ENCODE measurements at regions not wholly inside any gene's neighbourhood (a gene's known extent, or its start where the extent isn't known, plus 50 kb on each side); places are given as distances from the start of the nearest gene placed in this dataset.

DNA sequence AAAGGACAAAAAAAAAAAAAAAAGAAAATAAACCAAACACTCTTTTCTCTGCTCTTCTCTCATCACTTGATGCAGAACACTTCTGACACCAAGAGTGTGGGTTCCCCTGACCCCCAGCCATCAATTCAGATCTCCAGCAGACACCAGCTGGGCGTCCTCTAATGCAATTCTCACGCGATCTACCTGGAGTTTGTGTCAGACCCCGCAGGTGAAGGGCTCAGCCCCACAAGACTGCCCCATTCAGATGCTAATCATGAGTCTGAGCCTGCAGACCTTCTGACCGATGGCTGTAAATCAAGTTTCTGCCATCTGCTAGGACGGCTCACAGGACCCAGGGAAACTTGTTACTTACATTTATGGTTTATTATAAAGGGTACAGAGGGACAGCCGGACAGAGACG, 133.6 kb upstream of the C1orf174 start:
- TF ChIP-seq, protein P1, sequence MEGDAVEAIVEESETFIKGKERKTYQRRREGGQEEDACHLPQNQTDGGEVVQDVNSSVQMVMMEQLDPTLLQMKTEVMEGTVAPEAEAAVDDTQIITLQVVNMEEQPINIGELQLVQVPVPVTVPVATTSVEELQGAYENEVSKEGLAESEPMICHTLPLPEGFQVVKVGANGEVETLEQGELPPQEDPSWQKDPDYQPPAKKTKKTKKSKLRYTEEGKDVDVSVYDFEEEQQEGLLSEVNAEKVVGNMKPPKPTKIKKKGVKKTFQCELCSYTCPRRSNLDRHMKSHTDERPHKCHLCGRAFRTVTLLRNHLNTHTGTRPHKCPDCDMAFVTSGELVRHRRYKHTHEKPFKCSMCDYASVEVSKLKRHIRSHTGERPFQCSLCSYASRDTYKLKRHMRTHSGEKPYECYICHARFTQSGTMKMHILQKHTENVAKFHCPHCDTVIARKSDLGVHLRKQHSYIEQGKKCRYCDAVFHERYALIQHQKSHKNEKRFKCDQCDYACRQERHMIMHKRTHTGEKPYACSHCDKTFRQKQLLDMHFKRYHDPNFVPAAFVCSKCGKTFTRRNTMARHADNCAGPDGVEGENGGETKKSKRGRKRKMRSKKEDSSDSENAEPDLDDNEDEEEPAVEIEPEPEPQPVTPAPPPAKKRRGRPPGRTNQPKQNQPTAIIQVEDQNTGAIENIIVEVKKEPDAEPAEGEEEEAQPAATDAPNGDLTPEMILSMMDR (IDR thresholded peaks at IDR 0.05; ENCODE audit: insufficient read depth, low read length, poor library complexity, severe bottlenecking) = no peak
- no peak for DNase-seq (ENCODE audit: extremely low read depth, insufficient read length)
- no peaks in the 10 kb centered on the region; the same call in 1 of the 2 replicates for H3K27me3 ChIP-seq (replicated peaks; ENCODE audit: control insufficient read depth, insufficient read depth, low read length)
- H3K4me3 ChIP-seq (replicated peaks; ENCODE audit: low read depth, low read length) = no peak overlapping the region
- H3K36me3 ChIP-seq (ENCODE audit: control insufficient read depth, insufficient read depth, low read length) = no peaks in the 10 kb centered on the region

DNA sequence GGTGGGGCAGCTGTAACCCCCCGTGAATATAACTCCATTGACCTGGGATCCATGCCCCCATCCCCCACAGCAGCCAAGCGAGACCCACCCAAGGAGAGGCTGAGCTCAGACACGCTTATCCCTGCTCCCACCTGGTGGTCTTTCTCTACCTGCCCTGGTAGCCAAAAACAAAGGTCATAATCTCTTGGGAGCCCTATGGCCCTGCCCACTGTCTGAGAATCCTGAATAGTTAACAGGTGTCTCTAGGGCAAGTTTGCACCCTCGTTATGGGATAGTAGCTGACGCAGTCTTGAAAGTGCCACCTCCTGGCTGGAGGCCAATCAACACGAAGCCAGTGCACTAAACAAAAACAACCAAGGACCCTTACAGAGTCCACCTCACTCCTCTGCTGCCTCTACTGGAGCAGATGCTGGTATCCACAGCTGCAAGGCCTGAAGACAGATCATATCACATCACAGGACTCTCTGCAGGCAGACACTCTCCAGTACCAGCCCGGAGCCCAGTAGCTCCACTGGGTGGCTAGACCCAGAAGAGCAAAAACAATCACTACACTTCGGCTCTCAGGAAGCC, 134.3 kb upstream of the C1orf174 start:
- no peak for DNase-seq (ENCODE audit: extremely low read depth, insufficient read length)
- no peaks in the 10 kb centered on the region for H3K27me3 ChIP-seq (replicated peaks; ENCODE audit: control insufficient read depth, insufficient read depth, low read length)
- TF ChIP-seq, protein P1 (IDR thresholded peaks at IDR 0.05; ENCODE audit: insufficient read depth, low read length, poor library complexity, severe bottlenecking) = no peak
- H3K36me3 ChIP-seq (ENCODE audit: control insufficient read depth, insufficient read depth, low read length) = no peaks in the 10 kb centered on the region
- H3K4me3 ChIP-seq (replicated peaks; ENCODE audit: low read depth, low read length) = no peak overlapping the region

DNA sequence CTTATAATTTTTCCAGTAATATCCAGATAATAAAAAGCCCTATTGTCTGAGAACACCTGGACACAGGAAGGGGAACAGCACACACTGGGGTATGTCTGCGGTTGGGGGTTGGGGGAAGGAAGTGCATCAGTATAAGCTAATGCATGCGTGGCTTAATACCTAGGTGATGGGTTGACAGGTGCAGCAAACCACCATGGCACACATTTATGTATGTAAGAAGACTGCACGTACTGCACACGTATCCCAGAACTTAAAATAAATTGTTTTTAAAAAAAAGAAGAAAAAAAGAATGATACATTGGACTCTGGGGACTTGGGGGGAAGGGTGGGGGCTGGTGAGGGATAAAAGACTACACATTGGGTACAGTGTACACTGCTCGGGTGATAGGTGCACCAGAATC, 144.9 kb upstream of the C1orf174 start:
- Histone ChIP-seq H3K4me3 (replicated peaks; ENCODE audit: low read depth, low read length) (no peak overlapping the region), H3K27me3 (replicated peaks; ENCODE audit: control insufficient read depth, insufficient read depth, low read length) (no peaks in the 10 kb centered on the region; the same call in 1 of the 2 replicates), H3K36me3 (ENCODE audit: control insufficient read depth, insufficient read depth, low read length) (no peaks in the 10 kb centered on the region)
- TF ChIP-seq, protein P1 (IDR thresholded peaks at IDR 0.05; ENCODE audit: insufficient read depth, low read length, poor library complexity, severe bottlenecking) = no peak
- DNase-seq (ENCODE audit: extremely low read depth, insufficient read length) = no peak

DNA sequence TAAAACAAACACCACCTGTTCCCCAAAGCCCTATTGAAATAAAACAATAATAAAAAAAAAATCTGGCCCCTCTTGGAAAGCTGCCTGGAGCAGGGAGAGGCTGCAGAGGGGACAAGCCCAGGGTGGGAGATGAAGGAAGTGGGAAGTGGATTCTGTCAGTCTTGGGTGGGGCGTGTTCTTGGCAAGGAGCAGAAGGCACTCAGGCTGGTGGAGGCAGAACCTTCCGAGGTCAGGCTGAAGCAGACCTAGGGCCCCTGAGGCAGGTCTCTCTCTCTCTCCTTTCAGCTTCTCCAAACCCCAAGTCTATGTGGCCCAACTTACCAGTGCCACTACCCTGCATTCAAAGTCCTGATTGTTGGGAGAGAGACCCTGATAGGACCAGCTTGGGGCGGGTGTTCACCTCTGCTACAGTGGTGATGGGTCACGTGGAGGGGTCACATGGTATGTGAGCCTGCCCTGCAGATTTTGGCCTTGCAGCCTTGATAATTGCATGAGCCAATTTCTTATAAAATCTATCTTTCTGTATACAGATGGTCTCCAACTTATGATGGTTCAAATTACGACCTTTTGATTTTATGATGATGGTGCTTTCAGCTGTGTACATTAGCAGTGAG, 145.4 kb upstream of the C1orf174 start:
- no peak for DNase-seq (ENCODE audit: extremely low read depth, insufficient read length)
- TF ChIP-seq, protein P1 (IDR thresholded peaks at IDR 0.05; ENCODE audit: insufficient read depth, low read length, poor library complexity, severe bottlenecking) = no peak
- H3K4me3 ChIP-seq (replicated peaks; ENCODE audit: low read depth, low read length) = no peak overlapping the region
- no peaks in the 10 kb centered on the region for H3K36me3 ChIP-seq (ENCODE audit: control insufficient read depth, insufficient read depth, low read length)
- no peaks in the 10 kb centered on the region; the same call in 1 of the 2 replicates for H3K27me3 ChIP-seq (replicated peaks; ENCODE audit: control insufficient read depth, insufficient read depth, low read length)

DNA sequence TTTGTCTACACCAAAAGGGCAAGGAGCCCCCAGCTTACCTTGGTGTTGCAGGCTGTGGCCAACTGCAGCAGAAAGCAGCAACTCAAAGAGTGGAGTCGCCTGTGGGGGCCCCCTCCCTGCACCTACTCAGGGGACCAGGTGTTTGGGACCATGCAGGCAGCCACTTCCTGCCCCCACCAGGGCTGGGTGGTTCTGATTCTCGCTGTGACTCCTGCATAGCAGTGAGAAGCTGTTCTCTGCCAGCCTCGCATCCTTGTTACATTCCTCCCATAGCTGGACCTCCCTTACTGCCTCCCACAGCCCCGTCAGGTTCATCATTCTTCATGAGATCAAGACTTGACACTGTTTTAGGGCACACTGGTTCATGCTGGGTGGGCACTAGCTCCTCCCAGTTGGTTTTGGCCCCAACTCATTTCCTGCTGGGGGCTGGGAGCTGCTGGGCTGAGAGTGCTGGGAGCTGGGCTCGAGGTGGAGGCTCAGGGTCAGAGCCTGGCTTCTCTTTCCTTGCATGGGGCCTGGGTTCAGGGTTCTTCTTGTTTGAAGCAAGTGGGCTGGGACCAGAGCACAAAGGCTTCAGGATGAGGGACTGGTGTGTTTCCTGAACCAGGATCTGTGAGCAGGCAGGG, 146.9 kb upstream of the C1orf174 start:
- Histone ChIP-seq H3K36me3 (ENCODE audit: control insufficient read depth, insufficient read depth, low read length) (no peaks in the 10 kb centered on the region), H3K27me3 (replicated peaks; ENCODE audit: control insufficient read depth, insufficient read depth, low read length) (no peaks in the 10 kb centered on the region; the same call in 1 of the 2 replicates), H3K4me3 (replicated peaks; ENCODE audit: low read depth, low read length) (no peak overlapping the region)
- TF ChIP-seq, protein P1 (IDR thresholded peaks at IDR 0.05; ENCODE audit: insufficient read depth, low read length, poor library complexity, severe bottlenecking) = no peak
- peak; percentile 43 for DNase-seq (ENCODE audit: extremely low read depth, insufficient read length)

Data from GM06990 (cell line).